ENCODE measurements at regions not wholly inside any gene's neighbourhood (a gene's known extent, or its start where the extent isn't known, plus 50 kb on each side); places are given as distances from the start of the nearest gene placed in this dataset.
A peak's percentile ranks its signal among the peaks of the same experiment; 100 is the strongest.

- Histone ChIP-seq H3K27me3 (ENCODE audit: insufficient read depth, low read length) (no peaks in the 10 kb centered on the region), H3K4me3 (ENCODE audit: low read depth, low read length) (no peak overlapping the region), H3K36me3 (ENCODE audit: control insufficient read depth in 1 of 2, insufficient read depth in 2 of 2, low read length in 2 of 2) (no peaks in the 10 kb centered on the region), H4K12ac (ENCODE audit: low read depth, low read length) (no peak overlapping the region), H3K27ac (ENCODE audit: low read depth, low read length) (no peak overlapping the region), H2AK5ac (ENCODE audit: low read length) (no peak overlapping the region), H3K9ac (ENCODE audit: low read length) (no peak overlapping the region), H3K4ac (ENCODE audit: low read depth, low read length) (no peak overlapping the region), H3K79me2 (ENCODE audit: control insufficient read depth, insufficient read depth, low read length, poor library complexity) (no peaks in the 10 kb centered on the region), H3K14ac (ENCODE audit: low read length) (no peak overlapping the region), H3K23ac (ENCODE audit: low read length) (no peak overlapping the region), H3K18ac (ENCODE audit: low read length) (no peak overlapping the region), H2AFZ (ENCODE audit: insufficient read depth, low read length, poor library complexity) (no peak overlapping the region), H4K91ac (ENCODE audit: low read depth, low read length) (no peak overlapping the region), H3K9me3 (ENCODE audit: insufficient read depth, low read depth, low read length) (peaks cover 7% of the 10 kb centered on the region), H4K8ac (ENCODE audit: low read depth, low read length) (no peak overlapping the region), H2BK12ac (ENCODE audit: low read length) (no peak overlapping the region), H2BK5ac (ENCODE audit: low read depth, low read length, poor library complexity) (no peak overlapping the region), H3K4me1 (ENCODE audit: control insufficient read depth in 1 of 2, insufficient read depth in 2 of 2, low read length in 2 of 2) (no peaks in the 10 kb centered on the region), H2BK120ac (ENCODE audit: insufficient read depth, low read length, poor library complexity) (no peak overlapping the region), H3K4me2 (ENCODE audit: low read length) (no peak overlapping the region), H3K79me1 (ENCODE audit: low read length) (no peaks in the 10 kb centered on the region)
- no CpG with 5 or more reads among the region's 2 CpGs for WGBS (ENCODE audit: extremely low coverage, insufficient coverage, insufficient read length)
- DNase-seq, result peak; percentile 7 to 29
These were observed 698.2 kb downstream of the FGF9 start for GRCh38 chr13:22369090-22369489.

GRCh38 chr13:22369840-22370239 is 699.0 kb downstream of the FGF9 start:
- Histone ChIP-seq H3K4ac (ENCODE audit: low read depth, low read length) (no peak overlapping the region), H3K79me1 (ENCODE audit: low read length) (no peaks in the 10 kb centered on the region), H3K79me2 (ENCODE audit: control insufficient read depth, insufficient read depth, low read length, poor library complexity) (no peaks in the 10 kb centered on the region), H2AFZ (ENCODE audit: insufficient read depth, low read length, poor library complexity) (no peak overlapping the region), H3K27me3 (ENCODE audit: insufficient read depth, low read length) (no peaks in the 10 kb centered on the region), H3K4me3 (ENCODE audit: low read depth, low read length) (no peak overlapping the region), H3K14ac (ENCODE audit: low read length) (no peak overlapping the region), H3K36me3 (ENCODE audit: control insufficient read depth in 1 of 2, insufficient read depth in 2 of 2, low read length in 2 of 2) (no peaks in the 10 kb centered on the region), H3K23ac (ENCODE audit: low read length) (no peak overlapping the region), H3K27ac (ENCODE audit: low read depth, low read length) (no peak overlapping the region), H2BK12ac (ENCODE audit: low read length) (no peak overlapping the region), H2BK120ac (ENCODE audit: insufficient read depth, low read length, poor library complexity) (no peak overlapping the region), H3K4me1 (ENCODE audit: control insufficient read depth in 1 of 2, insufficient read depth in 2 of 2, low read length in 2 of 2) (no peaks in the 10 kb centered on the region), H3K9me3 (ENCODE audit: insufficient read depth, low read depth, low read length) (peaks cover 7% of the 10 kb centered on the region), H3K4me2 (ENCODE audit: low read length) (no peak overlapping the region), H4K8ac (ENCODE audit: low read depth, low read length) (no peak overlapping the region), H3K9ac (ENCODE audit: low read length) (no peak overlapping the region), H2BK5ac (ENCODE audit: low read depth, low read length, poor library complexity) (no peak overlapping the region), H4K12ac (ENCODE audit: low read depth, low read length) (no peak overlapping the region), H3K18ac (ENCODE audit: low read length) (no peak overlapping the region), H4K91ac (ENCODE audit: low read depth, low read length) (no peak overlapping the region), H2AK5ac (ENCODE audit: low read length) (no peak overlapping the region)
- no peak for DNase-seq

DNA sequence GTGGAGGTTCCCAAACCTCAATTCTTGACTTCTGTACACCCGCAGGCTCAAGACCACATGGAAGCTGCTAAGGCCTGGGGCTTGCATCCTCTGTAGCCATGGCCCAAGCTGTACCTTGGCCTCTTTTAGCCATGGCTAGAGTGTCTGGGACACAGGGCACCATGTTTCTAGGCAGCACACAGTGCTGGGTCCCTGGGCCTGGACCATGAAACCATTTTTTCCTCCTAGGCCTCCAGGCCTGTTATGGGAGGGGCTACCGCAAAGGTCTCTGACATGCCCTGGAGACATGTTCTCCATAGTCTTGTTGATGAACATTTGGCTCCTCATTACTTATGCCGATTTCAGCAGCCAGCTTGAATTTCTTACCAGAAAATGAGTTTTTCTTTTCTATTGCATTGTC is 701.4 kb downstream of the FGF9 start:
- no peak overlapping the region for H3K27ac ChIP-seq (ENCODE audit: low read depth, low read length)
- H3K4me3 ChIP-seq (ENCODE audit: low read depth, low read length), result no peak overlapping the region
- H2BK120ac ChIP-seq (ENCODE audit: insufficient read depth, low read length, poor library complexity), result no peak overlapping the region
- H3K23ac ChIP-seq (ENCODE audit: low read length), result no peak overlapping the region
- no peak overlapping the region for H3K14ac ChIP-seq (ENCODE audit: low read length)
- H4K12ac ChIP-seq (ENCODE audit: low read depth, low read length), result no peak overlapping the region
- no peak overlapping the region for H2BK12ac ChIP-seq (ENCODE audit: low read length)
- H3K9ac ChIP-seq (ENCODE audit: low read length), result no peak overlapping the region
- no peak overlapping the region for H3K4me2 ChIP-seq (ENCODE audit: low read length)
- no peak for DNase-seq
- H3K79me1 ChIP-seq (ENCODE audit: low read length), result no peaks in the 10 kb centered on the region
- no peak overlapping the region for H3K4ac ChIP-seq (ENCODE audit: low read depth, low read length)
- H3K9me3 ChIP-seq (ENCODE audit: insufficient read depth, low read depth, low read length), result peaks cover 7% of the 10 kb centered on the region
- no peaks in the 10 kb centered on the region for H3K36me3 ChIP-seq (ENCODE audit: control insufficient read depth in 1 of 2, insufficient read depth in 2 of 2, low read length in 2 of 2)
- no peaks in the 10 kb centered on the region for H3K4me1 ChIP-seq (ENCODE audit: control insufficient read depth in 1 of 2, insufficient read depth in 2 of 2, low read length in 2 of 2)
- no peak overlapping the region for H4K91ac ChIP-seq (ENCODE audit: low read depth, low read length)
- H4K8ac ChIP-seq (ENCODE audit: low read depth, low read length), result no peak overlapping the region
- no peaks in the 10 kb centered on the region for H3K79me2 ChIP-seq (ENCODE audit: control insufficient read depth, insufficient read depth, low read length, poor library complexity)
- H2AFZ ChIP-seq (ENCODE audit: insufficient read depth, low read length, poor library complexity), result no peak overlapping the region
- H3K18ac ChIP-seq (ENCODE audit: low read length), result no peak overlapping the region
- no CpG with 5 or more reads among the region's 3 CpGs for WGBS (ENCODE audit: extremely low coverage, insufficient coverage, insufficient read length)
- H2AK5ac ChIP-seq (ENCODE audit: low read length), result no peak overlapping the region
- no peak overlapping the region for H2BK5ac ChIP-seq (ENCODE audit: low read depth, low read length, poor library complexity)
- H3K27me3 ChIP-seq (ENCODE audit: insufficient read depth, low read length), result no peaks in the 10 kb centered on the region

DNA sequence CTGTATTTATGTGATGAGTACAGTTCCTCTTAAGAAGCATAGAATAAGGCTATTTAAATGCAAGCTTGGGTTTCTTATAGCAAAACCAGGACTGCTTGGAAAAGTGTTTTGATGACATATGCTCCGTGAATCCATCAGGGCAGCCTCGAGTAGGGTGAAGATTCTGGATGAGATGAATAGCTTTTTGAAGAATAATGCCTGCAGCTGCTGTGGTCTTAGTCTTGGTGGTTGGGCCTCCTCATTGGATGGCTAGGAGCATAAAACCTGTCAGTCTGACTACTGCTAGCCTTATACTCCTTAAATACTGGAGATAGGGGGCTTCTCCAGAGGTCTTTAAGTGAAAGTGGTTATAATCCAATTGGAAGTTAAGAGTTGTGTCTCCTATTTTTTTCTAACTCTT is 704.3 kb downstream of the FGF9 start:
- no peak for DNase-seq
- Histone ChIP-seq H3K4me3 (ENCODE audit: low read depth, low read length) (no peak overlapping the region), H2AFZ (ENCODE audit: insufficient read depth, low read length, poor library complexity) (no peak overlapping the region), H3K23ac (ENCODE audit: low read length) (no peak overlapping the region), H3K9ac (ENCODE audit: low read length) (no peak overlapping the region), H2BK12ac (ENCODE audit: low read length) (no peak overlapping the region), H3K14ac (ENCODE audit: low read length) (no peak overlapping the region), H4K8ac (ENCODE audit: low read depth, low read length) (no peak overlapping the region), H2BK120ac (ENCODE audit: insufficient read depth, low read length, poor library complexity) (no peak overlapping the region), H3K36me3 (ENCODE audit: control insufficient read depth in 1 of 2, insufficient read depth in 2 of 2, low read length in 2 of 2) (no peaks in the 10 kb centered on the region), H4K91ac (ENCODE audit: low read depth, low read length) (no peak overlapping the region), H2BK5ac (ENCODE audit: low read depth, low read length, poor library complexity) (no peak overlapping the region), H2AK5ac (ENCODE audit: low read length) (no peak overlapping the region), H3K27me3 (ENCODE audit: insufficient read depth, low read length) (no peaks in the 10 kb centered on the region), H3K79me1 (ENCODE audit: low read length) (no peaks in the 10 kb centered on the region), H3K79me2 (ENCODE audit: control insufficient read depth, insufficient read depth, low read length, poor library complexity) (no peaks in the 10 kb centered on the region), H3K9me3 (ENCODE audit: insufficient read depth, low read depth, low read length) (peaks cover 7% of the 10 kb centered on the region), H3K4me1 (ENCODE audit: control insufficient read depth in 1 of 2, insufficient read depth in 2 of 2, low read length in 2 of 2) (no peaks in the 10 kb centered on the region), H3K18ac (ENCODE audit: low read length) (no peak overlapping the region), H4K12ac (ENCODE audit: low read depth, low read length) (no peak overlapping the region), H3K4ac (ENCODE audit: low read depth, low read length) (no peak overlapping the region), H3K4me2 (ENCODE audit: low read length) (no peak overlapping the region), H3K27ac (ENCODE audit: low read depth, low read length) (no peak overlapping the region)
- no CpG with 5 or more reads among the region's 2 CpGs for WGBS (ENCODE audit: extremely low coverage, insufficient coverage, insufficient read length)

- no peak overlapping the region for H2BK120ac ChIP-seq (ENCODE audit: insufficient read depth, low read length, poor library complexity)
- no peak overlapping the region for H3K14ac ChIP-seq (ENCODE audit: low read length)
- no peaks in the 10 kb centered on the region for H3K79me1 ChIP-seq (ENCODE audit: low read length)
- no peak overlapping the region for H3K27ac ChIP-seq (ENCODE audit: low read depth, low read length)
- no peak overlapping the region for H2AFZ ChIP-seq (ENCODE audit: insufficient read depth, low read length, poor library complexity)
- H3K36me3 ChIP-seq (ENCODE audit: control insufficient read depth in 1 of 2, insufficient read depth in 2 of 2, low read length in 2 of 2), result no peaks in the 10 kb centered on the region
- no peaks in the 10 kb centered on the region for H3K27me3 ChIP-seq (ENCODE audit: insufficient read depth, low read length)
- no peak overlapping the region for H3K9ac ChIP-seq (ENCODE audit: low read length)
- no peak overlapping the region for H4K8ac ChIP-seq (ENCODE audit: low read depth, low read length)
- no peak overlapping the region for H3K18ac ChIP-seq (ENCODE audit: low read length)
- H3K79me2 ChIP-seq (ENCODE audit: control insufficient read depth, insufficient read depth, low read length, poor library complexity), result no peaks in the 10 kb centered on the region
- H3K4me3 ChIP-seq (ENCODE audit: low read depth, low read length), result no peak overlapping the region
- no peaks in the 10 kb centered on the region for H3K9me3 ChIP-seq (ENCODE audit: insufficient read depth, low read depth, low read length)
- no peak overlapping the region for H3K4ac ChIP-seq (ENCODE audit: low read depth, low read length)
- no CpG with 5 or more reads among the region's 2 CpGs for WGBS (ENCODE audit: extremely low coverage, insufficient coverage, insufficient read length)
- DNase-seq, result no peak
- H3K4me1 ChIP-seq (ENCODE audit: control insufficient read depth in 1 of 2, insufficient read depth in 2 of 2, low read length in 2 of 2), result no peaks in the 10 kb centered on the region
- H2BK5ac ChIP-seq (ENCODE audit: low read depth, low read length, poor library complexity), result no peak overlapping the region
- H2BK12ac ChIP-seq (ENCODE audit: low read length), result no peak overlapping the region
- H2AK5ac ChIP-seq (ENCODE audit: low read length), result no peak overlapping the region
- H4K12ac ChIP-seq (ENCODE audit: low read depth, low read length), result no peak overlapping the region
- no peak overlapping the region for H3K4me2 ChIP-seq (ENCODE audit: low read length)
- H4K91ac ChIP-seq (ENCODE audit: low read depth, low read length), result no peak overlapping the region
- no peak overlapping the region for H3K23ac ChIP-seq (ENCODE audit: low read length)
These were observed 717.0 kb downstream of the FGF9 start for GRCh38 chr13:22387899-22388298.
